Rectal smooth muscle tissue (tissue), 1 donor: ENCODE measurements at regions not wholly inside any gene's neighbourhood (a gene's known extent, or its start where the extent isn't known, plus 50 kb on each side); places are given as distances from the start of the nearest gene placed in this dataset.

ENCODE experiments used
- H3K27ac ChIP-seq: one replicate; pipeline ENCODE4 v1.7.0; 2013; ENCODE audit warnings: low read depth, low read length, inconsistent platforms
- H3K27me3 ChIP-seq: one replicate; pipeline ENCODE4 v1.7.0; 2013; ENCODE audit warnings: low read length; ENCODE audit not compliant: control insufficient read depth, insufficient read depth
- H3K36me3 ChIP-seq: one replicate; pipeline ENCODE4 v1.7.0; 2013; ENCODE audit warnings: low read length; ENCODE audit not compliant: control insufficient read depth, insufficient read depth
- H3K4me1 ChIP-seq: one replicate; pipeline ENCODE4 v1.7.0; 2013; ENCODE audit warnings: low read length; ENCODE audit not compliant: control insufficient read depth, insufficient read depth
- H3K4me3 ChIP-seq: one replicate; pipeline ENCODE4 v1.7.0; 2013; ENCODE audit warnings: low read length
- H3K9ac ChIP-seq: one replicate; pipeline ENCODE4 v1.7.0; 2013; ENCODE audit warnings: low read length

DNA sequence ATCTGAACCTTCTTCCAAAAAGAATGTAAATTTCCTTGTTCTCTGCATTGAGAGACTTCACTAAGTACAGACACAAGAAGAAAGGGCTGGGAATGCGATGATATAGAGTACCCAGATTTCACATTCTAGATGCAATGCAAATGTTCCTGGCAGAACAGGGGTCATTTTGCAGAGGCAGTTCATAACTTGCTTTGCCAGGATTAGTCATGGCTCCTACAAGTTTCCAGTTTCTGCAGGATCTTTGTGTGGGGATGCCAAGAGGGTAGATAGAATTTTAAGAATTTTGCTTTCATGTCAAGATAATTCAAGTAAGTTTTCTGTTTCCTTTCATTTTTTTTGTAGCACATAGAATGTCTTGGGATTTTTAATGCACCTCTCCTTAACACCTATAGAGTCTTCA lies 181.2 kb downstream of the FGF9 start:
- H3K27ac ChIP-seq, result no peak overlapping the region
- H3K27me3 ChIP-seq, result no peaks in the 10 kb centered on the region

DNA sequence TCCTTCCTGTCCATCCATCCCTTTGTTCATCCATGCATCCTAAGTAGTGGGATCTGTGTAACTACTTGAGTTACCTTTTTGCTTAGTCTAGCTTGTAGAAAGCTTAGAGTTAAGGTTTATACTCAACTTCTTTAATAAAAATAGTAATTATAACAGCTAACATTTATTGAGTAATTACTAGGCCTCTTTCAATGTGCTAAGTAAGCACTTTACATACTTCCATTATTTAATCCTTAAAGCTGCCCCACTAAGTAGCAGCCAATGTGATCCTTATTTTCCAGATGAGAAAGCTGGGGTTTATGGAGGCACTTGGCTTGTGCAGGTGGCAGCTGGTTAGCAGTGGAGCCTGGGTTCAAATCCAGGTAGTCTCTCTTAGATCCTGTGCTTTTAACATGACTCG lies 182.9 kb downstream of the FGF9 start:
- H3K27me3 ChIP-seq, result no peaks in the 10 kb centered on the region
- peaks cover 13% of the 10 kb centered on the region for H3K4me1 ChIP-seq
- H3K27ac ChIP-seq, result no peak overlapping the region
- H3K36me3 ChIP-seq, result no peaks in the 10 kb centered on the region
- no peak overlapping the region for H3K9ac ChIP-seq
- no peak overlapping the region for H3K4me3 ChIP-seq

More for the DNA sequence above, 181.2 kb downstream of the FGF9 start:
- peaks cover 13% of the 10 kb centered on the region for H3K4me1 ChIP-seq
- H3K36me3 ChIP-seq, result no peaks in the 10 kb centered on the region
- no peak overlapping the region for H3K4me3 ChIP-seq
- no peak overlapping the region for H3K9ac ChIP-seq

DNA sequence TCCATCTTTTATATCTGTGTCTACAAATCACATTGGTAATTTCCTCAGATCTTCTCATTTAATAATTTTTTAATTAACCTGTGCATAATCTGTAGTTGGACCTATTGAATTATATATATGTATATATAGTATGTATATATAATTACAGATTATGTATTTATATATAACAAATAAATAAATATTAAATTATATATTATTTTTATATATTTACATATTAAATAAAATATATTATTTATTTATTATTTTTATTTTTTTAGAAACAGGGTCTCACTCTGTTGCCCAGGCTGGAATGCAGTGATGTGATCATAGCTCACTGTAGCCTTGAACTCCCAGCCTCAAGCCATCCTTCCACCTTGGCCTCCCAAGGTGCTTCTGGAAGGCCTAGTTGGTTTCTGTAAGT lies 197.9 kb downstream of the FGF9 start:
- Histone ChIP-seq H3K27me3 (no peaks in the 10 kb centered on the region), H3K4me1 (no peaks in the 10 kb centered on the region), H3K4me3 (no peak overlapping the region), H3K9ac (no peak overlapping the region), H3K36me3 (no peaks in the 10 kb centered on the region), H3K27ac (no peak overlapping the region)

DNA sequence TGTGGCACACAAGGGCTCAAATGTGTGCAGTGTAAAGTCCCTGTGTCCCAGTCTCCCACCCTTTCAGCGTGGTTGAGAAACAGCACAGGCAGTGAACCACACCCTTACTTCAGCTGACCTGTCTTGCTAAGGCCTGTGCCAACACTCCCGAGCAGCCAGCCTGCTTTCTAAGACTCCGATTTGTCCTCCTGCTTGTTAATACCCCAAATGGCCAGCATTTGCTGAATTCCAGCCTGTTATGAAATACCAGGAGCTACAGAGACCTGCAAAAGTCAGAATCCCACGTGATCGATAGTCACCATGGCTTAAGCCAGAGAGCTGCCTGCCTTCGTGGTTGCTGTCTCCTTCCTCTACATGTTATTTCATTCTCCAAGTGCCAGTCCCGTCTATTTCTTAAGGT lies 200.5 kb downstream of the FGF9 start:
- H3K4me3 ChIP-seq, result no peak overlapping the region
- no peaks in the 10 kb centered on the region for H3K36me3 ChIP-seq
- H3K27ac ChIP-seq, result no peak overlapping the region
- H3K4me1 ChIP-seq, result no peaks in the 10 kb centered on the region
- no peaks in the 10 kb centered on the region for H3K27me3 ChIP-seq
- no peak overlapping the region for H3K9ac ChIP-seq

DNA sequence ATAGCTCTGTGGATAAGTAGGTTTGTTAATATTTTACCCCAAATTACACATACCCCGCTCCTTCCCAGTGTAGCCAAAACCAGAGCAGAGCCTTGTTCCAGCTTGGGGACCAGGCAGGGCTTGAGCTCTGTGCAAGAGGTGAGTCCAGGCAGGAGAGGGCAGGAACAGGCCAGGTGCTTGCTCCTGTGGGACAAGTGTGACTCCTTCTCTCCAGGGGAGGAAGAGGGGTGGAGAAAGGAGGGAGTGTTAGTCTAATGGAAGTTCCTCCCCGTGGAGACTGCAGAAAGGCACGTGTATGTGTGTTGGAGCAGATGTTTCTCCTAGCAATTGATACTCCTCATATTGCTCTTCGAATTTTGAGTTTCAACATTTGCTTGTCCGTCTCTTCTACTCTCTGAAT lies 201.0 kb downstream of the FGF9 start:
- no peak overlapping the region for H3K4me3 ChIP-seq

DNA sequence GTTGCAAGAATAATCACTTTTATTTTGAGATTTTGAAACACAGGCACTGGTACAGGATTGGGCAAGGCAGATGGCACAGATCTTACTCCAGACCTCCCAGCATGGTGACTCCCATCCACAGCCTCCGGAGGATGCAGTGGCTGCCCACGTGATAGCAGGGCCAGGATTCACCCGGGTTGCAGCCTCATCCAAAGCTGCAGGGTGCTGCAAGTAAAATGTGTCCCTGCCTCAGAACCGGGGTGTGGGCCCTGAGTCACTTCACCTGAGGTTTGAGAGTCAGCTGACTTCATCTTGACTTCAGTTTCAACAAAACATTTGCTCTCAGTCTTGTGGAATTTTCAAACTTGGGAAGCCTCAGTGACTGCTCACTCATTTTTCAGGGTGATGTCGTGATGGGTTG lies 201.9 kb downstream of the FGF9 start:
- H3K27ac ChIP-seq, result no peak overlapping the region
- no peak overlapping the region for H3K4me3 ChIP-seq
- no peaks in the 10 kb centered on the region for H3K36me3 ChIP-seq
- no peak overlapping the region for H3K9ac ChIP-seq
- H3K27me3 ChIP-seq, result no peaks in the 10 kb centered on the region
- H3K4me1 ChIP-seq, result no peaks in the 10 kb centered on the region

More for the DNA sequence above, 201.0 kb downstream of the FGF9 start:
- no peaks in the 10 kb centered on the region for H3K36me3 ChIP-seq
- H3K27me3 ChIP-seq, result no peaks in the 10 kb centered on the region
- H3K4me1 ChIP-seq, result no peaks in the 10 kb centered on the region
- no peak overlapping the region for H3K9ac ChIP-seq
- no peak overlapping the region for H3K27ac ChIP-seq

DNA sequence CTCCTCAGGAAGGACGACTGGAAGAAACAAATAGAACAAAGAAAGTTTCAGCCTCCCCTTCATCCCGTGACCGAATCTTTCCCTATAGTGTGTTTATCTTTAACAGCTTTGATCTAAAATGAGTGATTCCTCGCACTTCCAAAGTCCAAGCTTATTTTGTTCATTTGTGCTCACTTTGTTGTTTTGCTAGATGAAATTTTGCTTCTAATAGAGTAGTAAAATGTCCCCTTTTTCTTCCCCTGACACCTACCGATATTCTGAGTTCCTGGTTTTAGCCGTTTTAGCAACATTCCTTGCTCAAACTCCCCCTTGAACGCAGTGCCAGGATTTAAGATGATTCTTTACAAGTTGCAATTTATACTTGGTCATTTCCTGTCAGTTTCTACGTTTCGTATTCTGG lies 204.2 kb downstream of the FGF9 start:
- Histone ChIP-seq H3K9ac (no peak overlapping the region), H3K27me3 (no peaks in the 10 kb centered on the region), H3K36me3 (no peaks in the 10 kb centered on the region), H3K4me3 (no peak overlapping the region), H3K27ac (no peak overlapping the region), H3K4me1 (no peaks in the 10 kb centered on the region)

DNA sequence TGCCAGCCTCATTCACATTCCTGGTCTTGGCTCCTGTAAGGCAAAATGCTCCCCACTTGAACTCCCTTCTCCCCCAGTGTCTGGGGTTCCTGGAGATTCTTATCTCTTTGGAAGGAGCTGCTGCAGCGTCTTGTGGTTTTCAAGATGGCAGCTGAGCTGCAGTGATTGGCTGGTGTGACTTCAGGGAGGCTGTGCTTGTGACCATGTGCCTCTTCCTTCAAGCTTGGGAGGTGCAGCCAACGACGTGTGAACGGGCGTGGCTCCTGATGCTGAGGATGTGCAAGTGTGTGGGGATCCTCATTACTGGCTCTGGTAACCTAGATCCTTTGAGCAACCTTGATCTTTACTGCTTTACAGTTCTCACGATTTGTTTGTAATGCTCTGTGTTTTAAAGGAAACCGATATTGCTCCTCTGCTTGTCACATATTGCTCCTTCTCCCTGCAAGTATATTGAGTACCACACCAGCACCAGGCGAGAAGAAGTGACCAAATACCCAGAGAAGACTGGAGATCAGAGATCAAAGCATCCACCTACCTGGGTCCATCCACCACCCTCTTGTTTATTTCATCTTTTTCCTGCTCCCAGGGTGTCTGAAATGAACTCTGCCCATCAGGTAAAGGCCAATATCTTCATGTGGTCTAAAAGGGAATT lies 208.5 kb downstream of the FGF9 start:
- H3K9ac ChIP-seq, result no peak overlapping the region
- H3K4me1 ChIP-seq, result peaks cover 2% of the 10 kb centered on the region
- no peaks in the 10 kb centered on the region for H3K27me3 ChIP-seq
- H3K36me3 ChIP-seq, result no peaks in the 10 kb centered on the region
- no peak overlapping the region for H3K27ac ChIP-seq
- H3K4me3 ChIP-seq, result no peak overlapping the region

DNA sequence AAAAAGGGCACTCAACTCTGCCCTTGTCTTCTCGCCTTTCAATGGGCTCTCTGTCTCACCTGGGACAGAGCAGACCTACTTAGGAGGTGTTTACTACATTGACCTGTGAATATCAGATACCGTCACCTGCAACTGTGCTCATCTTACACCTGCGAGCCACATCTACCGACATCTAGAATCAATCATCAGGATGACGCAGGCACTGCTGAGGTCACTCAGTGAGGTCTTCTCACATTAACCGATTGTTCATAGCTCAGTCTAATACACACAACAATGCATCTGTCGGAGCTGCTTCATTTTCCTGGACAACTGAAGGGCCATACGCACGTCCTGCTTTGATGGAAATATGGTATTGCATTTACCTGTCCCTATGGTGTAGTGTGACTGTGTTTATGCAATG lies 211.9 kb downstream of the FGF9 start:
- no peak overlapping the region for H3K4me3 ChIP-seq
- H3K9ac ChIP-seq, result no peak overlapping the region
- no peaks in the 10 kb centered on the region for H3K36me3 ChIP-seq
- H3K27ac ChIP-seq, result no peak overlapping the region
- H3K27me3 ChIP-seq, result no peaks in the 10 kb centered on the region
- H3K4me1 ChIP-seq, result peaks cover 2% of the 10 kb centered on the region

DNA sequence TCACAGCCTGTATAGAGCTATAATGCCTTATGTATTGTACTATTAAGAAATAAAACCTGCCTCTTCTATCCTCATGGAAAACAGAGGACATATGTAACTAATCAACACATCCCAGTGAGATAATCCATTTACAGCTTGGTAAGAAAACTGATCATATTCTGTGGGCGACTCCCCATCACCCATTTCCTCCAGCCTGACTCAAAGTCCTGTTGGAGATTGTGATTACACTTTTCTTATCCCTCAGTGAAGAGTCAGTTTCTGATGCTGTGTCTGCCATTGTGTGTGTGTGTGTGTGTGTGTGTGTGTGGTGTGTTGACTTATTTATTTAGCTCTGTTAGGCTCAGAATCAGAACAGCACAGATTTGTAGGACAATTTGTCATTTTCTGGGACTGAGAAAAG lies 212.8 kb downstream of the FGF9 start:
- Histone ChIP-seq H3K4me1 (peaks cover 2% of the 10 kb centered on the region), H3K27me3 (no peaks in the 10 kb centered on the region), H3K27ac (no peak overlapping the region), H3K36me3 (no peaks in the 10 kb centered on the region), H3K9ac (no peak overlapping the region), H3K4me3 (no peak overlapping the region)

DNA sequence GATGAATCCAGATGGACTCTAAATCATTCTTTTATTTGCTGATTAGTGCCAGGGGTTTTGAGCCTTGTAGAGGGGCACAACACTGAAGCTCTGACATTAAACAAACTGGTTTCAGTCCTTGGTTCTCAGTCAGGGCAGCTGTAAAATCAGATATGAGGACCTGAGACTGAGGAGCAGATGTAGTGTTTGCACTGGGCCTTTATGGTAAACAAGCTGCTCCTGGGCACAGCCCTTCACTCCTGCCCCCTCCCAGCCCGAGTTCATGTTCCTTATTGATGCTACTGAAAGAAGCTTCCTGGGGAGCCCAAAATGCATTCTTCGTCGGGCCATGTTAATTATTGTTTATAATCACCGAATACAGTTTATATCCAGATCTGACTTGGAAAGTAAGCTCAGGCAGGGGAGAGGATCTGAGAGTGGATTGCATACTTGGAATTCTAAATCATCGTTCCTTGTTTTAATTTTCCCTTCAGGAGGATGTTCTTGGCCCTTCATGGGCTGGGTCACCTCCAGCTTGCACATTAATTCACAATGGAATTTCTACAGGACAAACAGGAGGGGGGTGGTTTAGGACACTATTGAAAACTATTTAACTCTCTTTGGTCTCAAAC lies 213.5 kb downstream of the FGF9 start:
- H3K36me3 ChIP-seq, result no peaks in the 10 kb centered on the region

DNA sequence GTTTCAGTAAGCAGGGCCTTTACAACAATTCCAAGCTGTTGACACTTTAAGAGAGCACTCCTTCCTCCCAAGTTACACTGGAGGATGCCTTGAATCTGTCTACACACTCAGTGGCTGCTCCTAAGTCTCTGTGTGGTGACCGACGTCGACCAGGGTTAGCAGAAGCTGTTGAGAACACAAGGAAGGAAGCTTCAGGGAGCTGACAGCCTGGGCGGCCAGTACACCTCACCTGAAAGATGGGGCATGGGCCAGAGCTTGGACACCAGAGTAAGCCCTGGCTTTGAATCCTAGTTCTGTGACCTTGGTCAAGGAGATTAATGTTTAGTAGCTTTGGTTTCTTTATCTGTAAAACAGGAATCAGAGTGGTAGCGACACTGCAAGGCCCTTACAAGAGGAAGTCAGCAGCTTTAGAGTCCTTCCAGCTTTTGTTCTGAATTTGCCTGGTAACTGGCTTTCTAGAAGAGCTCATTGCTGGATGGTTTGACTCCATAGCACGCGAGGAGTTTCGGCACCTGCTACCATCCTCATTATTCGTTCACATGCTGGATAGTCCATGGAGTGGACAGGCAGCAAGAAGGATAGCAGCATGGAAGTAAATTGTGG lies 214.2 kb downstream of the FGF9 start:
- no peaks in the 10 kb centered on the region for H3K36me3 ChIP-seq
- H3K4me3 ChIP-seq, result no peak overlapping the region
- H3K4me1 ChIP-seq, result peaks cover 2% of the 10 kb centered on the region
- H3K9ac ChIP-seq, result no peak overlapping the region
- no peaks in the 10 kb centered on the region for H3K27me3 ChIP-seq
- no peak overlapping the region for H3K27ac ChIP-seq

More for the DNA sequence above, 213.5 kb downstream of the FGF9 start:
- H3K27me3 ChIP-seq, result no peaks in the 10 kb centered on the region
- H3K4me3 ChIP-seq, result no peak overlapping the region
- no peak overlapping the region for H3K9ac ChIP-seq
- H3K4me1 ChIP-seq, result peaks cover 2% of the 10 kb centered on the region
- H3K27ac ChIP-seq, result no peak overlapping the region

DNA sequence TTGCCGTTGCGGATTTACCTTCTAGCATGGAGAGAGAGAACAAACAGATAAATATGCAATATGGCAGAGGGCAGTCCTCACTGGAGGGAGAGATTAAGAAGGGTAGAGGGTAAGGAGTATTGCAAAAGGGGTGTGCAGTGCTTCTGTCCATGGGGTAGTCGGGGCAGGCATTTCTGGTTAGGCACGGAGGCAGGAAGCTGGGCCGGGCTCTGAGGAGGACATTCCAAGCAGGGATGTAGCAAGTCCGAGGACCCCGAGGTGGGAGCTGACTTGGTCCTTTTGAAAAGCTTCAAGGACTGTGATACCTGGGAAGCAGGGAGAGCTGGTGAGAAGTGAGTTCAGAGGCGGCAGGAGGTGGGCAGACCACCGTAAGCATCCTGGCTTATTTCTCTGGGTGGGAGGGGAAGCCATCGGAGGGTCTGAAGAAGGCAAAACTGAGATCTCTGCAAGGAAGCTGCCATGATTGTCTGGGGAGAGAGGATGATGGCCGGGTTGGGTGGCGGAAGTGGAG lies 214.9 kb downstream of the FGF9 start:
- no peak overlapping the region for H3K9ac ChIP-seq
- no peak overlapping the region for H3K27ac ChIP-seq
- H3K36me3 ChIP-seq, result no peaks in the 10 kb centered on the region
- H3K4me3 ChIP-seq, result no peak overlapping the region
- H3K4me1 ChIP-seq, result peaks cover 2% of the 10 kb centered on the region
- H3K27me3 ChIP-seq, result no peaks in the 10 kb centered on the region
